Body of pancreas (tissue), 4 donors: ENCODE measurements at regions not wholly inside any gene's neighbourhood (a gene's known extent, or its start where the extent isn't known, plus 50 kb on each side); places are given as distances from the start of the nearest gene placed in this dataset.

Experiments used
- POLR2A ChIP-seq, 3 donors: fragments of 450-650 bp; IDR thresholded peaks; one replicate each; pipeline ENCODE4 v1.6.1; 2016; ENCODE audit warnings: antibody characterized with exemption in 3 of 3, mild to moderate bottlenecking in 2 of 3
- TF ChIP-seq, protein P1 (sequence below), 7 experiments: fragments of 450-650 bp in 4 of 7; fragments of 200-600 bp in 3 of 7; sonication (generic) in 3 of 7; IDR thresholded peaks; one replicate each; pipeline ENCODE4 v1.5.1; 2016 to 2019; ENCODE audit warnings: antibody characterized with exemption in 7 of 7

DNA sequence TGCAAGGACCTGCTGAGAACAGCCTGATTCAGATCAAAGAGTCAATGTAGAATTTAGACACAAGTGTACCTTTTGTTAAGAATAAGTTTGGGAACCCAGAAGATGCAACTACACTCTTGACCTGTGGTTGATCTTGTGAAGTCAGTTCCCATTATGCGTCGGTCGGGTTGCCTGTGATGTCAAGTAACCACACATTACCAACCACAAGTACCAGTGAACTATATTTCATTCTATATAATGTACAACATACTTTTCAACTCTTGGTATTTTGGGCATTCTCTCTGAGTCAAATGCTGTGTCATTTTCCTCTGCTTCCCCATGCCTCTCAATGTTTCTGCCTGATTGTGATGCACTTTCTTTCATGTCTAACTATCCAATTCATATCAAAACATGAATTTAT lies 426.2 kb downstream of the ETV1 start:
- TF ChIP-seq, protein P1, sequence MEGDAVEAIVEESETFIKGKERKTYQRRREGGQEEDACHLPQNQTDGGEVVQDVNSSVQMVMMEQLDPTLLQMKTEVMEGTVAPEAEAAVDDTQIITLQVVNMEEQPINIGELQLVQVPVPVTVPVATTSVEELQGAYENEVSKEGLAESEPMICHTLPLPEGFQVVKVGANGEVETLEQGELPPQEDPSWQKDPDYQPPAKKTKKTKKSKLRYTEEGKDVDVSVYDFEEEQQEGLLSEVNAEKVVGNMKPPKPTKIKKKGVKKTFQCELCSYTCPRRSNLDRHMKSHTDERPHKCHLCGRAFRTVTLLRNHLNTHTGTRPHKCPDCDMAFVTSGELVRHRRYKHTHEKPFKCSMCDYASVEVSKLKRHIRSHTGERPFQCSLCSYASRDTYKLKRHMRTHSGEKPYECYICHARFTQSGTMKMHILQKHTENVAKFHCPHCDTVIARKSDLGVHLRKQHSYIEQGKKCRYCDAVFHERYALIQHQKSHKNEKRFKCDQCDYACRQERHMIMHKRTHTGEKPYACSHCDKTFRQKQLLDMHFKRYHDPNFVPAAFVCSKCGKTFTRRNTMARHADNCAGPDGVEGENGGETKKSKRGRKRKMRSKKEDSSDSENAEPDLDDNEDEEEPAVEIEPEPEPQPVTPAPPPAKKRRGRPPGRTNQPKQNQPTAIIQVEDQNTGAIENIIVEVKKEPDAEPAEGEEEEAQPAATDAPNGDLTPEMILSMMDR (IDR thresholded peaks at IDR 0.05), result no peak
- no peak for TF ChIP-seq POLR2A (IDR thresholded peaks at IDR 0.05)
